SK-N-SH treated with all-trans-retinoic acid at 6 μM for 48 hours (cell line): ENCODE measurements at regions not wholly inside any gene's neighbourhood (a gene's known extent, or its start where the extent isn't known, plus 50 kb on each side); places are given as distances from the start of the nearest gene placed in this dataset.

Source experiments
- ATAC-seq: fragments of 200-7000 bp; cut with Tn5 transposase; 3 replicates; pipeline ENCODE4 v1.9.1; 2020; ENCODE audit warnings: mild to moderate bottlenecking, moderate library complexity
- ARNTL ChIP-seq: fragments of 450-650 bp; formaldehyde crosslinking; IDR thresholded peaks from 2 replicates; pipeline ENCODE4 v1.5.0; 2020; ENCODE audit warnings: low read depth, mild to moderate bottlenecking, moderate library complexity, borderline replicate concordance
- BACH2 ChIP-seq: fragments of 250-450 bp; sonication (Bioruptor Pico); IDR thresholded peaks from 2 replicates; pipeline ENCODE4 v1.9.0; 2021; ENCODE audit warnings: mild to moderate bottlenecking, borderline replicate concordance
- CSDC2 ChIP-seq: fragments of 250-450 bp; sonication (Bioruptor Pico); IDR thresholded peaks from 2 replicates; pipeline ENCODE4 v1.5.0; 2020; ENCODE audit warnings: mild to moderate bottlenecking, moderate library complexity
- ESRRG ChIP-seq: fragments of 250-450 bp; sonication (Bioruptor Pico); IDR thresholded peaks from 2 replicates; pipeline ENCODE4 v1.6.1; 2021; ENCODE audit warnings: mild to moderate bottlenecking
- GLIS3 ChIP-seq: fragments of 250-450 bp; sonication (Bioruptor Pico); IDR thresholded peaks from 2 replicates; pipeline ENCODE4 v1.5.0; 2020; ENCODE audit warnings: mild to moderate bottlenecking, moderate library complexity
- ISL1 ChIP-seq: fragments of 250-450 bp; sonication (Bioruptor Pico); IDR thresholded peaks from 2 replicates; pipeline ENCODE4 v2.1.2; 2022; ENCODE audit warnings: mild to moderate bottlenecking, moderate library complexity
- OSR1 ChIP-seq: fragments of 250-450 bp; sonication (Bioruptor Pico); IDR thresholded peaks from 2 replicates; pipeline ENCODE4 v1.8.0; 2022; ENCODE audit warnings: moderate library complexity, mild to moderate bottlenecking, inconsistent platforms
- PATZ1 ChIP-seq: fragments of 250-450 bp; sonication (Bioruptor Pico); IDR thresholded peaks from 2 replicates; pipeline ENCODE4 v1.8.0; 2020; ENCODE audit warnings: mild to moderate bottlenecking, moderate library complexity, borderline replicate concordance
- PPARA ChIP-seq: fragments of 250-450 bp; sonication (Bioruptor Pico); IDR thresholded peaks from 2 replicates; pipeline ENCODE4 v1.5.0; 2020; ENCODE audit warnings: mild to moderate bottlenecking, borderline replicate concordance
- RARB ChIP-seq: fragments of 250-450 bp; sonication (Bioruptor Pico); IDR thresholded peaks from 2 replicates; pipeline ENCODE4 v1.8.0; 2021; ENCODE audit warnings: mild to moderate bottlenecking, moderate library complexity
- SNAI2 ChIP-seq: fragments of 250-450 bp; sonication (Bioruptor Pico); IDR thresholded peaks from 2 replicates; pipeline ENCODE4 v1.5.0; 2020; ENCODE audit warnings: mild to moderate bottlenecking, moderate library complexity
- TOX ChIP-seq: fragments of 250-450 bp; sonication (Bioruptor Pico); IDR thresholded peaks from 2 replicates; pipeline ENCODE4 v1.8.0; 2021; ENCODE audit warnings: mild to moderate bottlenecking, moderate library complexity, borderline replicate concordance
- ZC3H10 ChIP-seq: fragments of 250-450 bp; sonication (Bioruptor Pico); IDR thresholded peaks from 2 replicates; pipeline ENCODE4 v1.5.1; 2021; ENCODE audit warnings: mild to moderate bottlenecking, moderate library complexity
- ZNF565 ChIP-seq: fragments of 450-650 bp; formaldehyde crosslinking; conservative IDR thresholded peaks from 2 replicates; pipeline ENCODE4 v1.5.0; 2020; ENCODE audit warnings: low read depth, mild to moderate bottlenecking, moderate library complexity
- ZNF70 ChIP-seq: fragments of 450-650 bp; formaldehyde crosslinking; IDR thresholded peaks from 2 replicates; pipeline ENCODE4 v1.5.0; 2020; ENCODE audit warnings: mild to moderate bottlenecking, moderate library complexity
- TF ChIP-seq, protein P1 (sequence below): fragments of 250-450 bp; sonication (Bioruptor Pico); IDR thresholded peaks from 2 replicates; pipeline ENCODE4 v1.5.1; 2021; ENCODE audit warnings: mild to moderate bottlenecking, moderate library complexity
- TF ChIP-seq, protein P2 (sequence below): fragments of 250-450 bp; sonication (Bioruptor Pico); IDR thresholded peaks from 2 replicates; pipeline ENCODE4 v1.5.0; 2020; ENCODE audit warnings: mild to moderate bottlenecking, moderate library complexity

- ATAC-seq: no peak
- TF ChIP-seq, protein P1, sequence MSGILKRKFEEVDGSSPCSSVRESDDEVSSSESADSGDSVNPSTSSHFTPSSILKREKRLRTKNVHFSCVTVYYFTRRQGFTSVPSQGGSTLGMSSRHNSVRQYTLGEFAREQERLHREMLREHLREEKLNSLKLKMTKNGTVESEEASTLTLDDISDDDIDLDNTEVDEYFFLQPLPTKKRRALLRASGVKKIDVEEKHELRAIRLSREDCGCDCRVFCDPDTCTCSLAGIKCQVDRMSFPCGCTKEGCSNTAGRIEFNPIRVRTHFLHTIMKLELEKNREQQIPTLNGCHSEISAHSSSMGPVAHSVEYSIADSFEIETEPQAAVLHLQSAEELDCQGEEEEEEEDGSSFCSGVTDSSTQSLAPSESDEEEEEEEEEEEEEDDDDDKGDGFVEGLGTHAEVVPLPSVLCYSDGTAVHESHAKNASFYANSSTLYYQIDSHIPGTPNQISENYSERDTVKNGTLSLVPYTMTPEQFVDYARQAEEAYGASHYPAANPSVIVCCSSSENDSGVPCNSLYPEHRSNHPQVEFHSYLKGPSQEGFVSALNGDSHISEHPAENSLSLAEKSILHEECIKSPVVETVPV (CRISPR knock-in tag): no peak
- TF ChIP-seq SNAI2 (CRISPR knock-in tag) (no peak), ESRRG (CRISPR knock-in tag) (no peak), ZNF565 (CRISPR knock-in tag) (no peak), PATZ1 (no peak), BACH2 (CRISPR knock-in tag) (no peak), ZC3H10 (CRISPR knock-in tag) (no peak), GLIS3 (CRISPR knock-in tag) (no peak), ISL1 (no peak), RARB (no peak)
- TF ChIP-seq, protein P2, sequence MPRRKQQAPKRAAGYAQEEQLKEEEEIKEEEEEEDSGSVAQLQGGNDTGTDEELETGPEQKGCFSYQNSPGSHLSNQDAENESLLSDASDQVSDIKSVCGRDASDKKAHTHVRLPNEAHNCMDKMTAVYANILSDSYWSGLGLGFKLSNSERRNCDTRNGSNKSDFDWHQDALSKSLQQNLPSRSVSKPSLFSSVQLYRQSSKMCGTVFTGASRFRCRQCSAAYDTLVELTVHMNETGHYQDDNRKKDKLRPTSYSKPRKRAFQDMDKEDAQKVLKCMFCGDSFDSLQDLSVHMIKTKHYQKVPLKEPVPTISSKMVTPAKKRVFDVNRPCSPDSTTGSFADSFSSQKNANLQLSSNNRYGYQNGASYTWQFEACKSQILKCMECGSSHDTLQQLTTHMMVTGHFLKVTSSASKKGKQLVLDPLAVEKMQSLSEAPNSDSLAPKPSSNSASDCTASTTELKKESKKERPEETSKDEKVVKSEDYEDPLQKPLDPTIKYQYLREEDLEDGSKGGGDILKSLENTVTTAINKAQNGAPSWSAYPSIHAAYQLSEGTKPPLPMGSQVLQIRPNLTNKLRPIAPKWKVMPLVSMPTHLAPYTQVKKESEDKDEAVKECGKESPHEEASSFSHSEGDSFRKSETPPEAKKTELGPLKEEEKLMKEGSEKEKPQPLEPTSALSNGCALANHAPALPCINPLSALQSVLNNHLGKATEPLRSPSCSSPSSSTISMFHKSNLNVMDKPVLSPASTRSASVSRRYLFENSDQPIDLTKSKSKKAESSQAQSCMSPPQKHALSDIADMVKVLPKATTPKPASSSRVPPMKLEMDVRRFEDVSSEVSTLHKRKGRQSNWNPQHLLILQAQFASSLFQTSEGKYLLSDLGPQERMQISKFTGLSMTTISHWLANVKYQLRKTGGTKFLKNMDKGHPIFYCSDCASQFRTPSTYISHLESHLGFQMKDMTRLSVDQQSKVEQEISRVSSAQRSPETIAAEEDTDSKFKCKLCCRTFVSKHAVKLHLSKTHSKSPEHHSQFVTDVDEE (CRISPR knock-in tag): no peak
- TF ChIP-seq, all 23 proteins: peak for 0
Measured at GRCh38 chr17:77444984-77445759, 304.4 kb downstream of the SEC14L1 start.

- TF ChIP-seq SNAI2 (CRISPR knock-in tag): no peak
- TF ChIP-seq OSR1: no peak
- TF ChIP-seq, all 23 proteins: peak for 0
- ATAC-seq: no peak
Measured at GRCh38 chr17:77445760-77446532, 305.2 kb downstream of the SEC14L1 start.

- TF ChIP-seq, protein P1 (CRISPR knock-in tag): no peak
- TF ChIP-seq ARNTL (CRISPR knock-in tag): no peak
- no peak for TF ChIP-seq PATZ1
- TF ChIP-seq SNAI2 (CRISPR knock-in tag): no peak
- no peak for TF ChIP-seq ZNF70
- no peak for TF ChIP-seq CSDC2 (CRISPR knock-in tag)
- TF ChIP-seq ISL1: no peak
- TF ChIP-seq TOX (CRISPR knock-in tag): no peak
- TF ChIP-seq, protein P2 (CRISPR knock-in tag): no peak
- no peak for TF ChIP-seq ZC3H10 (CRISPR knock-in tag)
- no peak for TF ChIP-seq BACH2 (CRISPR knock-in tag)
- TF ChIP-seq PPARA: no peak
- no peak for TF ChIP-seq ESRRG (CRISPR knock-in tag)
- no peak for ATAC-seq
Measured at GRCh38 chr17:77446940-77447634, 306.3 kb downstream of the SEC14L1 start.
